ENCODE measurements at regions not wholly inside any gene's neighbourhood (a gene's known extent, or its start where the extent isn't known, plus 50 kb on each side); places are given as distances from the start of the nearest gene placed in this dataset.

- Histone ChIP-seq H3K27ac (no peak overlapping the region), H3K4me1 (no peaks in the 10 kb centered on the region), H3K9me3 (no peaks in the 10 kb centered on the region), H3K36me3 (no peaks in the 10 kb centered on the region), H3K4me3 (no peak overlapping the region), H3K27me3 (no peaks in the 10 kb centered on the region)
- intact Hi-C loops (cut with DNase I): no loop called here
- DNase-seq (no peak), ATAC-seq (no peak)
- TF ChIP-seq POLR2A (IDR thresholded peaks at IDR 0.05): no peak
- TF ChIP-seq CTCF (IDR thresholded peaks at IDR 0.05): no peak
- WGBS, 4 donors: 83 to 89% (median 88%) methylated on average over 11 of the region's 11 CpGs
Measured at GRCh38 chr22:47674600-47674999, 912.1 kb downstream of the TBC1D22A start.

DNA sequence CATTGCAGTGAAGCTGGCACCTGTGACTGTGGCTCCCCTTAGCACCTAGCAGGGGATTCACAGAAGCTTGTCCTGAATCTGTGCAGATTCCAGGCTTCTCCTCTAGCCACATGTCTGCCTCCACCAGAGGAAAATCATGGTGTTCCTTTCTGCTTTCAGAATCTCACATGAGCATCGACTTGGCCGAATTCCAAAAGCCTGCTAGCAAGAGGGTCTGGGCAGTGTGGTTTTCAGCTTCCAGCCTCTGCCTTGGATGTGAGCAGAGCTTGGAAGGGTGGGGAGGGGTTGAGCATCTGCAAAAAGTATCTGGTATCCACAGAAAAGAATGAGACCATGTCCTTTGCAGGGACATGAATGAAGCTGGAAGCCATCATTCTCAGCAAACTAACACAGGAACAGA lies 911.1 kb downstream of the TBC1D22A start:
- no peak for ATAC-seq
- no peak overlapping the region for H3K27ac ChIP-seq
- no peak for DNase-seq
- H3K4me3 ChIP-seq: no peak overlapping the region
- H3K4me1 ChIP-seq: no peaks in the 10 kb centered on the region
- TF ChIP-seq CTCF (IDR thresholded peaks at IDR 0.05): no peak
- no peak for TF ChIP-seq POLR2A (IDR thresholded peaks at IDR 0.05)
- peaks cover 0 to 3% (median 0%) of the 10 kb centered on the region in 12 donors for H3K9me3 ChIP-seq
- 67 to 88% (median 78%) methylated on average over 2 of the region's 2 CpGs for WGBS, 4 donors
- intact Hi-C loops (cut with DNase I): no loop called here
- no peaks in the 10 kb centered on the region for H3K36me3 ChIP-seq
- H3K27me3 ChIP-seq: no peaks in the 10 kb centered on the region

DNA sequence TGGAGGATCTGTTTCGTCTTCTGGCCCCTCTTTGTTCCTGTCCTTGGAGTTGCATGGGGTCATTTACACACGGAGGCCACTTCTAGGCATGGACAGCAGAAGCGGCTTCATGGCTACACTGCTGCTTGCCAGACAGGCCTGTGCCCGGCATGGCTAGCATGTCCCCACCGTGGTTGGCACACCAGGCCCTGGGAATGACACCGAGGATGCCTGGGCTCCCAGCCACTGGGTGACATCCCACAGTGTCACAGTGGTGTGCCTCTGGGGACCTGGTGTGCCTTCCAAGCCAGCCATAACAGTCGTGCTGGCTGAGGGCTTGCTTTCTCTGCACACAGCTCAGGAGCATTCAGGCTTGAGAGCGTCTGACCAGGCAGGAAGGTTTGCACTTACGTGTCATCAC lies 910.1 kb downstream of the TBC1D22A start:
- no peak for DNase-seq
- intact Hi-C loops (cut with DNase I): no loop called here
- H3K27me3 ChIP-seq: no peaks in the 10 kb centered on the region
- H3K27ac ChIP-seq: no peak overlapping the region
- no peak for ATAC-seq
- TF ChIP-seq POLR2A (IDR thresholded peaks at IDR 0.05) (no peak), CTCF (IDR thresholded peaks at IDR 0.05) (no peak)
- no peaks in the 10 kb centered on the region for H3K4me1 ChIP-seq
- no peak overlapping the region for H3K4me3 ChIP-seq
- peaks cover 0 to 4% (median 0%) of the 10 kb centered on the region in 12 donors for H3K9me3 ChIP-seq
- WGBS, 4 donors: 80 to 91% (median 85%) methylated on average over 4 to 9 of the region's 9 CpGs
- H3K36me3 ChIP-seq: no peaks in the 10 kb centered on the region

DNA sequence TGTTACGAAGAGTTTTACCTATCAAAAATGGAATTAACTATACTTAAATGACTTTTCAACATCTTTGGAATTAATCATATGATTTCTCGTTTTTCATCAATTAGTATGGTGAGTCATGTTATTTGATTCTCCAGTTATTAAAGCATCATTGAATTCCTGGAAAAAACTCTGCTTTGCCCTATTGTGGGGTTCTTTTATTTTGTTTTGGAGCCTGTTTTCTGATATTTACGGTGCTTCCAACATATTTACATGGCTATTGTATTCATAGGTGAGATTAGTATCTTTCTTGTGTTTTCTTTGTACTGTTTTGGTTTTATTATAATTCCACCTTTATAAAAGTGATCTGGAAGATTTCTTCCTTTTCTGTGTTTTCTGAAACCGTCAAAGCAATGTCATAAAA lies 902.7 kb downstream of the TBC1D22A start:
- WGBS, 4 donors: 67 to 76% (median 68%) methylated on average over 4 of the region's 4 CpGs
- peaks cover 0 to 14% (median 3%) of the 10 kb centered on the region in 12 donors for H3K9me3 ChIP-seq
- intact Hi-C loops (cut with DNase I): no loop called here

More for the DNA sequence above, 902.7 kb downstream of the TBC1D22A start:
- no peak for TF ChIP-seq POLR2A (IDR thresholded peaks at IDR 0.05)
- TF ChIP-seq CTCF (IDR thresholded peaks at IDR 0.05): no peak
- ATAC-seq: no peak
- no peaks in the 10 kb centered on the region for H3K36me3 ChIP-seq
- no peaks in the 10 kb centered on the region for H3K4me1 ChIP-seq
- H3K4me3 ChIP-seq: no peak overlapping the region
- H3K27ac ChIP-seq: no peak overlapping the region
- DNase-seq: no peak
- H3K27me3 ChIP-seq: peaks cover 0 to 6% (median 0%) of the 10 kb centered on the region in 9 donors

Measured in heart left ventricle (tissue), 16 donors.